ENCODE measurements at regions not wholly inside any gene's neighbourhood (a gene's known extent, or its start where the extent isn't known, plus 50 kb on each side); places are given as distances from the start of the nearest gene placed in this dataset.

DNA sequence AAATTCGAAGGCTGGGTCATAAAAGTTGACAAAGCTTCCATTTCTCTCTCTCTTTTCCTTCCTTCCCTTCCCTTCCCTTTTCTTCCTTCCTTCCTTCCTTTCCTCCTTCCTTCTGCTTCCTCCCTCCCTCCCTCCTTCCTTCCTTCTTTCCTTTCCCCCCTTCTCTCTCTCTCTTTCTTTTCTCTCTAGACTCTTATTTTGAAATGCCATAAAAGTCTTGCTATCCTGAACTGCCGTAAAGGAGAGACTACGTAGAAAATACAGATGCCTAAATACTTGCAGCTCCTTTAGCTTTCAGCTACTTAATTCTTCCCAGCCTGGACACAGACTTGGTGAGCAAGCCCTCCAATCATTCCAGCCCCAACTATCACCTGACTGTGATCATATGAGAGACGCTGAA is 1644.4 kb downstream of the FAM181B start:
- no peak for DNase-seq

DNA sequence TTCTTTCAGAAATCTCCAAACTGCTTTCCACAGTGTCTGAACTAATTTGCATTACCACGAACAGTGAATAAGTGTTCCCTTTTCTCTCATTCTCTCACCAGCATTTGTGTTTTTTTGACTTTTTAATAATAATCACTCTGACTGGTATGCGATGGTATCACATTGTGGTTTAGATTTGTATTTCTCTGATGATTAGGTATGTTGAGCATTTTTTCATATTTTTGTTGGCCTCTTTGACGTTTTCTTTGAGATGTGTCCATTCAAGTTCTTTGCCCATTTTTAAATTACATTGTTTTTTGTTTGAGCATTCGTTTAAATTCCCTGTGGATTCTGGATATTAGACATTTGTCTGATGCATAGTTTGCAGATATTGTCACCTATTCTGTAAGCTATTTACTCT is 1639.6 kb upstream of the TENM4 start:
- no peak for DNase-seq

DNA sequence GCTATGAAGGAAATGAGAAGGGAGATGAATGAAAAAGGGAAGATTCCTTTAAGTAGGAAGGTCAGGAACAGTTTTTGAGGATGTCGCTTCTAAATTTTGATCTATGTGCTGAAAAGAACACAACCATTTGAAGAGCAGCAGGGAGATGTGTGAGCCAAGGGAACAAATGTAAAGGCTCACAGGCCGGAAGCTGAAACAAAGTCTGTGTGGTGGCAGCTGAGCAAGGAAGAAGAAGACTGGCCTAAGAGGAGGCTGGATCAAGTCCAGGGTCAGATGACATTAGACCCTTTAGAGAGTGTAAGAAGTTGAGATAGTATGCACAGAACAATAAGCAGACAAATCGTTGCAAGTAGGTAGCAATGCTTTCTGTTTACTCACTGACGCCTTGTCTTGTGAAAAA is 1631.4 kb upstream of the TENM4 start:
- DNase-seq, result no peak

DNA sequence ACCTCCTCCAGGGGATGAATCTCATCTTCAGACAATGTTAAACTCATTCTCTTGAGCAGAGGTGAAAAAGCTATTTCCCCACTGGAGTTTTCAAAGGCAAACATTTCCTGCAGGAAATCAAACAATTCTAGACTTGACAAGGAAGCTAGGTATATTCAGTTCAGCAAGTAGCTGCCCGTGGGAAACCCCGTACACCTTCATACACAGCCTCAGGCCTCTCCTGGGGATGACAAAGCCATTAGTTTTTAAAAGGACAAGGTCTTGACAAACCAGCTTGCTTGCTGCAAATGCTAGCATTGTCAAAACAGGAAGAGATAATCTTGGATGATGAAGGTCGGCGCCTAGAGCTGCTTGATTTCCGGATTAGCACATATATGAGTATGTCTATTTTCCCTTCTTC is 1630.8 kb upstream of the TENM4 start:
- DNase-seq, result no peak

DNA sequence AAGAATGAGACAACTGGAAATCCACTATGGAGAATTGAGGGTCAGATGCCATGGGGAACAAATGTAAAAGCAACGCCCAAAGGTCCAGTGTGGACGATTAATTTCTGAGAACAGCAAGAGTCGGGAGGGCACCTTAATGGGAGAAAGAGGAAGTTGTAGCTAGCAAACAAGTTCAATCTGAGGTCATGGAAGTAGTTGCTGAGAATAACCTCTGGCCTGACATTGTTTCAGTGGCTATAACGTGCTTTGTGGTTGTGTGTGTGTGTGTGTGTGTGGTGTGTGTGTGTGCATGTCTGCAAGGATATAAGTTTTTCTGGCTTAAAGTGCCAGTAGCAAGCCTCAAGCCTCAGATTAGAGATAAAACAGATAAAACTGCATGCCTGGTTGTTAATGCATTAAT is 1630.1 kb upstream of the TENM4 start:
- DNase-seq, result no peak

DNA sequence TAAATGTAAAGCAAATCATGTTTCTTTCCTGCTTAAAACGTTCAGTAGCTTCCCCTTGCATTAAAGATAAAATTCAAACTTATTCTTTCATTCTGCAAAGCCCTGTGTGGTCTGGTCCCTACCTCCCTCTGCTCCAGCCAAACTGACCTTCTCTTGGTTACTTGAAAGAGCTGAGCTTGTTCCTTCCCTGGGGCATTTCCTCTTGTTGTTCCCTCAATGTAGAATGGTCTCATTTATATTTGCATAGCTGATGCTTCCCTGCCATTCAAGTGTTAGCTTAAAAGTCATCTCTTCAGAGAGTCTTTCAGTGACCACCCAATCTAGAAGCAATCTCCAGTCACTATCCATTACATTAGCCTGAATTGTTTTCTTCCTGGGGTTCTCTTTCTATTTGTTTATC is 1618.5 kb upstream of the TENM4 start:
- DNase-seq, result no peak

GRCh38 chr11:81052344-81053158 is 1611.7 kb upstream of the TENM4 start:
- DNase-seq, result no peak

GRCh38 chr11:81039916-81040524 is 1599.2 kb upstream of the TENM4 start:
- no peak for DNase-seq

- DNase-seq, result no peak
Measured at GRCh38 chr11:81036168-81036870, 1595.5 kb upstream of the TENM4 start.

GRCh38 chr11:81033779-81034540 is 1593.1 kb upstream of the TENM4 start:
- no peak for DNase-seq

GRCh38 chr11:81032906-81033305 is 1592.1 kb upstream of the TENM4 start:
- DNase-seq, result no peak

DNA sequence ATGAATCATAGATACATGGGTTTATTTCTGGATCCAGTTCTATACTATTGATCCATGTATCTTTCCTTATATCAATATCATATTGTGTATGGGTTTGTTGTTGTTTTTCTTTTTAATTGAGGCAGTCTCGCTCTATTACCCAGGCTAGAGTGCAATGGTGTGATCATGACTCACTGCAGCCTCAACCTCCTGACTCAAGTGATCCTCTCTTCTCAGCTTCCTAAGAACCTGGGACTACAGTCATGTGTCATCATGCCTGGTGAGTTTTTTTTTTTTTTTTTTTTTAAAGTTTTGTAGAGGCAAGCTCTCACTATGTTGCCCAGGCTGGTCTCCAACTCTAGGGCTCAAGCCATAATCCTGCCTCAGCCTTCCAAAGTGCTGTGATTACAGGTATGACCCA is 1589.4 kb upstream of the TENM4 start:
- DNase-seq, result no peak

DNA sequence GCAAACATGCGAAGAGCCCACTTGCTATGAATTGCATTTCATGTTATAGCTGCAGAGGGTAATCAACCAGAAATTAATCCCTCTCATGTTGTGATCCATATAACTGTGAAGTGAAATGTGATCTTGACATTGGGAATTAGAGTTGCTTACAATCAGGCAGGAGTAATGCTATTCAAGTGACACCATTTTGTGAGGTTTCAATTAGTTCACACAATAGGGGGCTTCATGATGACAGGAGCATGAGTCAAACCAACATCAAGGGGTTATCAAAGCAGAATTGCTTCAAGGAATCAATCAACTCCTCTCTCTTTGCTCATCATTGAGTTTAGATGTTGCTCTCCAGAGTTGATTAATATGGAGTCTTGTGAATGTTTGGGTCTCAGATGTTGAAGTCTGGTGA is 1585.2 kb upstream of the TENM4 start:
- no peak for DNase-seq

GRCh38 chr11:81022057-81022456 is 1581.2 kb upstream of the TENM4 start:
- no peak for DNase-seq

DNA sequence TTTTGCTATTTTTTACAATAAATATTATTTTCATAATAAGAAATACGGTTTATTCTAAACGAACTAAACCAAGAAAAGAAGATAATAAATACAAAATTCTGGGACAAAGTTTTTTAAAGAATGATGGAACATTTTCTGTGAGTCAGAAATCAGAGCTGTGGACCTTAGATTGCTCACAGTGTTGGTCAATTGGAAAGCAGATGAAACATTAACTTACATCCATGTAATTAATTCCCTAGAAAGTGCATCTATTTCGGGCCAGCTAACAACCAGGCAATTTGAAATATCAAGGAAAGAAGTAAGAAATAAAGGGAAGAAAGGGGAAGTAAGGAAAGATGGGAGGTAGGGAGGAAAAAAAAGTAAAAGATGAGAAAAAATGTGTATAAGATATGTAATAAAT is 1569.8 kb upstream of the TENM4 start:
- no peak for DNase-seq

DNA sequence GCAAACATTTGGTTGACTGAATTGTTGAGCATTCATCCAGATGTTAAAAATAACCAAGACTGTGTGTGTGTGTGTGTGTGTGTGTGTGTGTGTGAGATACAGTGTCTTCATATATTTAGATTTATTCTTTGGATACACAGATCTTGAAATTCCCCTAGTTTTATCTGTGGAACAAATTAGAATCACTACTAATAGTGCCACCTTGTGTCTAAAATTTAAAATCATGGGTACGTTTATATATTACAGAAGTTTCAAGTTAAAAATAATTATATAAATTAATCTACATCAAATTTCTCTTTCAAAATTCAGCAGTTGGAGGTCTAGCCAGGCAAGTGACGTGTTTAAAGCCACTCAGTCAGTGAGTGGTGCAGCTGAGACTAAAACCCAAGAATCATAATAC is 1566.2 kb upstream of the TENM4 start:
- no peak for DNase-seq

GRCh38 chr11:81005595-81005994 is 1564.8 kb upstream of the TENM4 start:
- DNase-seq, result no peak

DNA sequence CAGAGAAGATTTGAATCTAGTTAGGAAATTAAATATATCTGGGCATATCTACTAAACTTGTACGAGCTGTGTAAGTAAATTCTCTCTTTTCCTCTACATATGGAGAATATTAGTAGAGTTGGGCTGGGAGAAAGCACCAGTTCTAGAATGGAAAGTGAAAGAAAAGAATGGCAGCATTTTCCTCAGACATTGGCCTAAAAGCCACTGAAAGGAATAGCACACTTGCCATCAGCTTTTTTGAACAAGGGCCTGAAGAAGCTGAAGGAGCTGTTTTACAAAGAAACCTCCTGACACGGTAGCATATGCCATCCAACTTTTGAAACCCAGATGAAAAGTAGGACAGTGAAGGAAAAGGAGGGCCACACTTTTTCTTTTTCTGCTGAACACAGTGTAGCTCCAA is 1563.7 kb upstream of the TENM4 start:
- DNase-seq, result no peak

DNA sequence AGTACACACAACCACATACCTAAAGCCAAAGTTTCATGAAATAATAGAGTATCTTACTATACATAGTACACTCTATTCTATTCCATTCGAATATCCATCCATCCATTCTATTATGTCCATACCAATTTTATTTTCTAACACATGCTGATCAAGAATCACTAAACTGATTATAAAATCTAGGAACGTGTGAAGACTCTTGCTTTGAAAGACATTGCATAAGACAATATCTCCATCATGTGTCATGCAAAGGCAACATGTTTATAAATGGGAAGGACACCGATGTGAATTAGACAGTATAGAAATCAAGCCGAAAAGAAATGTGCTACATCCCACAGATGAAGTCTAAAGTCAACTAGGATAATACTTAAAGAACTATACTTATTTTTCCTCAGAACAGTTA is 1561.5 kb upstream of the TENM4 start:
- no peak for DNase-seq

- DNase-seq, result no peak
Measured at GRCh38 chr11:81000735-81001134, 1559.9 kb upstream of the TENM4 start.

DNA sequence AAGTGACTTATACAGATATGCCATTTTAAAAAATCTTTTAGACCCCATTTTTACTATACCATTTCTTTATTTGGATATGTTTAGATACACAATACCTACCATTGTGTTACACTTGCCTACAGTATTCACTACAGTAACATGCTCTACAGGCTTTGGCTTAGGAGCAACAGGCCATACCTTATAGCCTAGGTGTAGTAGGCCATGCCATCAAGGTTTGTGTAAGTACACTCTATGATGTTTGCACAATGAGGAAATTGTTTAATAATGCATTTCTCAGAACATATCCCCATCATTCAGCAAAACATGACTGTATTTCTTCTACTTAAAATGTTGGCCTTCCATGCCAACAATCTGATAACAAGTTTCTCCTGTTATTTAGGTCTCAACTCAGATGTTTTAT is 1559.5 kb upstream of the TENM4 start:
- DNase-seq, result no peak

DNA sequence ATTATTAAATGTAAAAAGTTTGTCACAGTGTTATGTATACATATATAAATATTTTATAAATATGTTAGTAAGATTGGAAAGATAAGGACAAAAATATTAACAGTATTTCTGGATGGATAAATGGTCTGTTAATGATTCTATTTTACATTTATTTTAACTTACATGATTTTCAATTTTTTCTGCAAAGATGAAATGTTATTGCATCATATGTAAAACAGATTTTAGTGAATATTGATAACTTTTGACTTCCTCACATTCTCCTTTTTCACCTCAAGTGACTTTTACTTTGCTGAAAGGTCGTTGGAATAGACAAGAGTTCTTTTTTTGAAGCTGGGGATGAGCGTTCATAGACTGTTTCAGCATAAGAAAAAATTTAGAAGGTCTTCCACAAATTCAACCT is 1554.7 kb upstream of the TENM4 start:
- DNase-seq, result no peak

DNA sequence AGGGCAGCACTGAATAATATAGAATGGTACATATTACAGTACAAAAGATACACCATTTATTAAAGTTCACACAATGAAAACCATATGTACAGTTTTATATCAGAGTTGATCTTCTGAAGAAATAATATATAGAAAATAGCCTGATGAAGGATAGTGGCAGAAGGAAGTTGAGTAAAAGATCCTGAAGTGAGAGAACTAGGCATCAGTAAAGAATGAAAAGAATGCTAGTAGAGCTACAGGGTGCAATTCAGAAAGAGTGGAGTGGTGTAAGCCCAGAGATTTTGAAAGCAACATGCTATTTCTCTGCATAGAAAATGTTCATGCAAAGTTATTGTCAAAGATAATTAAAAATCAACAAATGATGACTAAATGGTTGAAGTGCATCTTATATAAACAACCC is 1552.7 kb upstream of the TENM4 start:
- no peak for DNase-seq

- DNase-seq, result no peak
Measured at GRCh38 chr11:80990885-80991284, 1550.1 kb upstream of the TENM4 start.

Data from bone marrow (tissue), 2 donors.